ENCODE measurements at regions not wholly inside any gene's neighbourhood (a gene's known extent, or its start where the extent isn't known, plus 50 kb on each side); places are given as distances from the start of the nearest gene placed in this dataset.

DNA sequence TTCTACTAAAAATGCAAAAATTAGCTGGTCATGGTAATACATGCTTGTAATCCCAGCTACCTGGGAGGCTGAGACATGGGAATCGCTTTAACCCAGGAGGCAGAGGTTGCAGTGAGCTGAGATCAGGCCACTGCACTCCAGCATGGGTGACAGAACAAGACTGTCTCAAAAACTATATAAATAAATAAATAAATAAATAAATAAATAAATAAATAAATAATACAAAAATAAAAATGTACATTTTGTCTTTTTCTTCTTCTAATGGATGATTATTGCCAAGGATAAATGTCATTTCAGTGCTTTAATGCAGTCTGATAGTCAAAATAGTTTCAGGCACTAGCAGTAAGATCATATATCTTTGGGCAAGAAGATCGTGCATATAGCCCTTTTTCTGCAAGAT, 727.6 kb upstream of the SEMA3D start:
- no peak for TF ChIP-seq ZNF274 (IDR thresholded peaks at IDR 0.05; ENCODE audit: low read depth, low read length)
- no peak for TF ChIP-seq YY1 (IDR thresholded peaks at IDR 0.05; ENCODE audit: insufficient read depth, insufficient read length)
